Mucosa of descending colon (tissue), 3 donors: ENCODE measurements at regions not wholly inside any gene's neighbourhood (a gene's known extent, or its start where the extent isn't known, plus 50 kb on each side); places are given as distances from the start of the nearest gene placed in this dataset.
"Not testable (repeated sequence)": the region's sequence is repeated elsewhere in the genome, so short reads cannot be mapped to it uniquely, and the experiment has no call there.

ENCODE experiments used
- ATAC-seq: fragments of 200-7000 bp; cut with Tn5 transposase; one replicate; pipeline ENCODE4 v1.9.1; 2020; ENCODE audit warnings: mild to moderate bottlenecking, moderate library complexity
- DNase-seq, 3 donors: peaks; one replicate each; pipeline ENCODE4 v3.0.0-alpha.2; 2020
- H3K36me3 ChIP-seq: fragments of 200-600 bp; one replicate; pipeline ENCODE4 v1.8.0; 2021; ENCODE audit warnings: low read depth, mild to moderate bottlenecking
- H3K4me1 ChIP-seq: fragments of 200-600 bp; one replicate; pipeline ENCODE4 v1.8.0; 2021; ENCODE audit warnings: low read depth, mild to moderate bottlenecking
- H3K4me3 ChIP-seq: fragments of 200-600 bp; one replicate; pipeline ENCODE4 v1.8.0; 2021; ENCODE audit warnings: mild to moderate bottlenecking
- H3K9me3 ChIP-seq: fragments of 200-600 bp; one replicate; pipeline ENCODE4 v1.8.0; 2021; ENCODE audit warnings: mild to moderate bottlenecking
- CTCF ChIP-seq: fragments of 200-600 bp; IDR thresholded peaks from one replicate; pipeline ENCODE4 v1.8.0; 2022; ENCODE audit warnings: antibody characterized with exemption, mild to moderate bottlenecking
- intact Hi-C, 2 donors: fragments of 100-400 bp; cut with DNase I in 1 of 2; cut with micrococcal nuclease in 1 of 2; formaldehyde crosslinking; loops; one replicate each; pipeline versions ENCODE4 v1.11.0 to v1.11.1; 2022; cut with DNase I, micrococcal nuclease
- donor health status: DM: no; HTN: no; CAD: no; lungs with moderate emphysema.
- donor health status: DM: no; HTN: no; CAD: no.
- donor health status: DM: no; HTN: yes; CAD: no.

DNA sequence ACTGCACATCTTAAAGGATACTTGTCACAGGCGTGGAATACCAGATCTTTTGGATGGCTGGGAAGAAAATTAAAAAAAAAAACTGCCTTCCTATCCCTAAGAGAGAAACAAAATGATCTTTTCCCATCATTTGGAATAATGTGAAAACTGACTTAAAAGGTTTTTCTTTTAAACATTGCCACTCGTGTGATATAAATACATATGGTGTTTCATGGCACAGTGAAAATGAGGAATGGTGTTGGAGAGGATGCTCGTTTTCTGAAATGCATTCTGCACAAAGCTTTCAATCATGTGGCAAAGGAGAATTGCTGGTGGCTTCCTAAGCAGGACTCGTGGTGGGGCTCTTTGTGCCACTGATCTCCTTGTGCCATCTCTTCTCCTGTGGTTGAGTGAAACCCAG, 74.9 kb upstream of the LRRC4C start:
- DNase-seq (no peak), ATAC-seq (no peak)
- Histone ChIP-seq H3K9me3 (no peaks in the 10 kb centered on the region), H3K36me3 (no peaks in the 10 kb centered on the region), H3K4me1 (no peaks in the 10 kb centered on the region), H3K4me3 (no peak overlapping the region)
- intact Hi-C loops = no loop called here
- TF ChIP-seq CTCF = no peak

GRCh38 chr11:41534861-41535260, 75.4 kb upstream of the LRRC4C start:
- Histone ChIP-seq H3K9me3 (no peaks in the 10 kb centered on the region), H3K4me1 (no peaks in the 10 kb centered on the region), H3K36me3 (no peaks in the 10 kb centered on the region), H3K4me3 (no peak overlapping the region)
- ATAC-seq = no peak
- TF ChIP-seq CTCF = no peak
- no peak for DNase-seq
- intact Hi-C loops = no loop called here

- Histone ChIP-seq H3K4me1 (no peaks in the 10 kb centered on the region), H3K4me3 (no peak overlapping the region), H3K36me3 (no peaks in the 10 kb centered on the region), H3K9me3 (no peaks in the 10 kb centered on the region)
- no peak for TF ChIP-seq CTCF
- ATAC-seq (no peak), DNase-seq (no peak)
- intact Hi-C loops = no loop called here
Measured at GRCh38 chr11:41536021-41536568, 76.6 kb upstream of the LRRC4C start.

DNA sequence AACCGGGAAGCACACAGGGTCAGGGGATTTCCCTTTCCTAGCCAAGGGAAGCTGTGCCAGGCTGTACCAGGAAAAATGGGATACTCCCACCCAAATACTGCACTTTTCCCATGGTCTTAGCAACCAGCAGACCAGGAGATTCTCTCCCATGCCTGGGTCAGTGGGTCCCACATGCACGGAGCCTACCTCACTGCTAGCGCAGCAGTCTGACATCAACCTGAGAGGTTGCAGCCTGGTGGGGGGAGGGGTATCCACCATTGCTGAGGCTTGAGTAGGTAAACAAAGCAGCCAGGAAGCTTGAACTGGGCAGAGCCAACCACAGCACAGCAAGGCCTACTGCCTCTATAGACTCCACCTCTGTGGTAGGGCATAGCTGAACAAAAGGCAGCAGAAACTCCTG, 85.5 kb upstream of the LRRC4C start:
- H3K4me1 ChIP-seq, H3K4me3 ChIP-seq, H3K9me3 ChIP-seq, ATAC-seq, H3K36me3 ChIP-seq, intact Hi-C loops, DNase-seq: not testable (repeated sequence)

GRCh38 chr11:41578421-41579051, 119.1 kb upstream of the LRRC4C start:
- intact Hi-C loops = no loop called here
- no peak overlapping the region for H3K4me3 ChIP-seq
- no peaks in the 10 kb centered on the region for H3K36me3 ChIP-seq
- ATAC-seq (no peak), DNase-seq (no peak)
- no peak for TF ChIP-seq CTCF
- no peaks in the 10 kb centered on the region for H3K4me1 ChIP-seq
- H3K9me3 ChIP-seq = peaks cover 5% of the 10 kb centered on the region

DNA sequence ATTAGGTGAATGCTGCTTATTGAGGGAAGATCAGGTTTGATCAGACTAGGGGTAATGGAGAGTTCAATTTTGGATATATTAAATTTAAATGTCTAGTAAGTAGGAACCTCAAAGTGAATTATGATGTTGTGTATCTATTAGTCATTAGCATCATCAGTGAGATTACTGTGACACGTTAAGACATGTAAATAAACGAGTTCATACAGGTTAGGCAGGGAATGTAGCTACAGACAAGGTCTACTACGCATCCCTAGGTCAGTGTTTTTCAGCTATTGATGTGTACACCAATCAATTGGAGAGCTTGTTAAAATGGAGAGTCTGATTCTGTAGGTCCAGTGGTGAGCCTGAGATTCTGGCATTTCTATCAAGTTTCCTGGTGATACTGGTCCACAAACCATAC, 120.1 kb upstream of the LRRC4C start:
- DNase-seq (no peak), ATAC-seq (no peak)
- TF ChIP-seq CTCF = no peak
- intact Hi-C loops = no loop called here
- Histone ChIP-seq H3K4me3 (no peak overlapping the region), H3K9me3 (peaks cover 5% of the 10 kb centered on the region), H3K36me3 (no peaks in the 10 kb centered on the region), H3K4me1 (no peaks in the 10 kb centered on the region)
